Colonic mucosa (tissue), 4 donors: ENCODE measurements at regions not wholly inside any gene's neighbourhood (a gene's known extent, or its start where the extent isn't known, plus 50 kb on each side); places are given as distances from the start of the nearest gene placed in this dataset.

Source experiments
- DNase-seq: peaks from one replicate; pipeline ENCODE4 v3.0.0-alpha.2; 2020
- H3K27ac ChIP-seq: fragments of 200-600 bp; one replicate; pipeline ENCODE4 v1.8.0; 2021
- H3K27me3 ChIP-seq: fragments of 200-600 bp; one replicate; pipeline ENCODE4 v1.8.0; 2021
- H3K36me3 ChIP-seq: fragments of 200-600 bp; one replicate; pipeline ENCODE4 v1.8.0; 2021
- H3K4me1 ChIP-seq: fragments of 200-600 bp; one replicate; pipeline ENCODE4 v1.8.0; 2021; ENCODE audit warnings: mild to moderate bottlenecking
- H3K4me3 ChIP-seq: fragments of 200-600 bp; one replicate; pipeline ENCODE4 v1.8.0; 2021
- H3K9ac ChIP-seq, 2 donors: one replicate each; pipeline ENCODE4 v1.7.0; 2013; ENCODE audit warnings: control low read depth in 2 of 2, low read depth in 2 of 2, low read length in 2 of 2
- H3K9me3 ChIP-seq: fragments of 200-600 bp; one replicate; pipeline ENCODE4 v1.8.0; 2021
- CTCF ChIP-seq: fragments of 200-600 bp; IDR thresholded peaks from one replicate; pipeline ENCODE4 v1.8.0; 2022; ENCODE audit warnings: antibody characterized with exemption, mild to moderate bottlenecking
- intact Hi-C: fragments of 100-400 bp; cut with DNase I; formaldehyde crosslinking; loops from one replicate; pipeline ENCODE4 v1.14.1; 2022
- donor health status: healthy.
- donor health status: DM: no; HTN: no; CAD: no.
- donor health status: DM: no; HTN: no; CAD: no.

- intact Hi-C loops: loop anchor here (5.0 kb wide), 1 partner anchor 52 kb away; no protein-coding TSS in a partner anchor
- Histone ChIP-seq H3K27ac (no peak overlapping the region), H3K4me3 (no peak overlapping the region), H3K36me3 (no peaks in the 10 kb centered on the region), H3K27me3 (no peaks in the 10 kb centered on the region), H3K4me1 (no peaks in the 10 kb centered on the region), H3K9me3 (no peaks in the 10 kb centered on the region), H3K9ac (no peak overlapping the region)
- no peak for DNase-seq
- TF ChIP-seq CTCF: no peak
Observed at GRCh38 chr15:70395164-70395563, 297.4 kb upstream of the TLE3 start.

DNA sequence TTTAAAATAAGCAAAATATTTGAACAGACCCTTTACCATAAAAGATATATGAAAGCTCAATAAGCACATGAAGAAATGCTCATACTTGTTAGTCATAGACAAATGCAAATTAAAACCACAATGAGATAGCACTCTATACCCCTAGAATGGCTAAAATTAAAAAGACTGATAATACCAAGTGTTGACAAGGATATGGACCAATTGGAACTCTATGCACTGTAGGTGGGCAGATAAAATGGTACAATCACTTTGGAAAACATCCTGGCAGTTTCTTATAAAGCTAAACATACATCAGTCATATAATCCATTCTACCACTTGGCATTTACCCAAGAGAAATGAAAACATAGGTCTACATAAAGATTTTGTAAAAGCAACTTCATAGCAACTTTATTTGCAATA is 293.0 kb upstream of the TLE3 start:
- no peak for DNase-seq
- Histone ChIP-seq H3K9me3 (no peaks in the 10 kb centered on the region), H3K9ac (no peak overlapping the region), H3K27me3 (no peaks in the 10 kb centered on the region), H3K4me1 (no peaks in the 10 kb centered on the region), H3K4me3 (no peak overlapping the region), H3K36me3 (no peaks in the 10 kb centered on the region), H3K27ac (no peak overlapping the region)
- TF ChIP-seq CTCF: no peak
- intact Hi-C loops: no loop called here

- Histone ChIP-seq H3K27me3 (no peaks in the 10 kb centered on the region), H3K4me3 (no peak overlapping the region), H3K9me3 (no peaks in the 10 kb centered on the region), H3K36me3 (no peaks in the 10 kb centered on the region), H3K9ac (no peak overlapping the region), H3K27ac (no peak overlapping the region), H3K4me1 (no peaks in the 10 kb centered on the region)
- TF ChIP-seq CTCF: no peak
- intact Hi-C loops: no loop called here
- no peak for DNase-seq
Observed at GRCh38 chr15:70387993-70388392, 290.3 kb upstream of the TLE3 start.

GRCh38 chr15:70387081-70387480 is 289.4 kb upstream of the TLE3 start:
- Histone ChIP-seq H3K27ac (no peak overlapping the region), H3K9ac (no peak overlapping the region), H3K27me3 (no peaks in the 10 kb centered on the region), H3K9me3 (no peaks in the 10 kb centered on the region), H3K4me3 (no peak overlapping the region), H3K4me1 (no peaks in the 10 kb centered on the region), H3K36me3 (no peaks in the 10 kb centered on the region)
- intact Hi-C loops: no loop called here
- DNase-seq: no peak
- no peak for TF ChIP-seq CTCF

DNA sequence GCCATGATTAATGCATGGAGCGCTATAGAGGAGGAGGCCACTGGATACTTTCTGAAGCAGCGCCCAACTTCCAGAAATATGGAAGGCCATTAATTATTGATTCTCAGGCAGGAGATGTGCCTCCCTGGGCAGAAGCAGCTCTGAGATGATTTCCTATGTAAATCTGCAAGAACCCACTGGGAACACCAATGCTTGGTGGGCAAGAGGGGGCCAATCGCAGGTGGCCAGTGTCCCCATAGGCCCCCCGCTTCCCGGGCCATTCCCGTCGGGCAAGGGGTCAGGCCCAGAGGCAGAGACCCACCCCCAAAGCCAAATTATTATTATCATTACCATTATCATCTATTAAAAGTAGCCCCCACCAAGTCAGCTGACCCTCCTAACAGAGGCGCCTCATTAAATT is 288.0 kb upstream of the TLE3 start:
- H3K4me3 ChIP-seq: no peak overlapping the region
- H3K27ac ChIP-seq: no peak overlapping the region
- no peak for TF ChIP-seq CTCF
- H3K9me3 ChIP-seq: no peaks in the 10 kb centered on the region
- H3K27me3 ChIP-seq: no peaks in the 10 kb centered on the region
- H3K9ac ChIP-seq: no peak overlapping the region
- H3K4me1 ChIP-seq: no peaks in the 10 kb centered on the region
- no peak for DNase-seq
- no peaks in the 10 kb centered on the region for H3K36me3 ChIP-seq
- intact Hi-C loops: no loop called here

- H3K4me3 ChIP-seq: no peak overlapping the region
- H3K4me1 ChIP-seq: no peaks in the 10 kb centered on the region
- intact Hi-C loops: no loop called here
- no peaks in the 10 kb centered on the region for H3K27me3 ChIP-seq
- no peak for TF ChIP-seq CTCF
- H3K27ac ChIP-seq: no peak overlapping the region
- H3K36me3 ChIP-seq: no peaks in the 10 kb centered on the region
- no peaks in the 10 kb centered on the region for H3K9me3 ChIP-seq
- DNase-seq: no peak
- no peak overlapping the region for H3K9ac ChIP-seq
Observed at GRCh38 chr15:70385052-70385451, 287.3 kb upstream of the TLE3 start.
